Gastroesophageal sphincter (tissue), 4 donors: ENCODE measurements at regions not wholly inside any gene's neighbourhood (a gene's known extent, or its start where the extent isn't known, plus 50 kb on each side); places are given as distances from the start of the nearest gene placed in this dataset.

Experiments
- ATAC-seq: fragments of 150-250 bp; one replicate; pipeline ENCODE4 v1.9.1; 2016; ENCODE audit warnings: mild to moderate bottlenecking, moderate library complexity
- H3K27ac ChIP-seq, 4 donors: fragments of 200-600 bp; sonication (generic) in 3 of 4; 1 replicate in 3 of 4; 2 replicates in 1 of 4; pipeline ENCODE4 v1.5.1; 2016 to 2019
- H3K27me3 ChIP-seq: fragments of 200-600 bp; sonication (generic); one replicate; pipeline ENCODE4 v1.5.1; 2019
- H3K36me3 ChIP-seq, 2 donors: fragments of 200-600 bp; sonication (generic); one replicate each; pipeline ENCODE4 v1.5.1; 2019; ENCODE audit warnings: control low read depth in 1 of 2
- H3K4me1 ChIP-seq, 3 donors: fragments of 200-600 bp; sonication (generic); 1 replicate in 2 of 3; 2 replicates in 1 of 3; pipeline ENCODE4 v1.5.1; 2016 to 2019; ENCODE audit warnings: control low read depth in 2 of 3
- H3K4me3 ChIP-seq, 2 donors: fragments of 200-600 bp; sonication (generic); one replicate each; pipeline ENCODE4 v1.5.1; 2019; ENCODE audit warnings: mild to moderate bottlenecking in 1 of 2, moderate library complexity in 1 of 2
- H3K9me3 ChIP-seq, 3 donors: fragments of 200-600 bp; sonication (generic); one replicate each; pipeline ENCODE4 v1.5.1; 2017 to 2019; ENCODE audit warnings: control low read depth in 2 of 3
- CTCF ChIP-seq, 4 experiments: fragments of 200-600 bp in 2 of 4; fragments of 450-650 bp in 2 of 4; sonication (generic) in 1 of 4; IDR thresholded peaks; one replicate each; pipeline ENCODE4 v1.5.1; 2017 to 2019; ENCODE audit warnings: antibody characterized with exemption in 4 of 4, mild to moderate bottlenecking in 2 of 4, moderate library complexity in 2 of 4
- EP300 ChIP-seq: sonication (generic); formaldehyde crosslinking; IDR thresholded peaks from one replicate; pipeline ENCODE4 v1.6.1; 2017; ENCODE audit warnings: antibody characterized with exemption, mild to moderate bottlenecking
- POLR2A ChIP-seq, 2 donors: fragments of 450-650 bp; IDR thresholded peaks; one replicate each; pipeline ENCODE4 v1.6.1; 2017; ENCODE audit warnings: antibody characterized with exemption in 2 of 2, mild to moderate bottlenecking in 2 of 2, moderate library complexity in 1 of 2
- POLR2AphosphoS5 ChIP-seq: sonication (generic); formaldehyde crosslinking; IDR thresholded peaks from one replicate; pipeline ENCODE4 v1.6.1; 2017; ENCODE audit warnings: antibody characterized with exemption
- WGBS, 2 donors: methylation state at CpG; one replicate each; pipeline ENCODE4 v1.1.5; 2018; ENCODE audit warnings: low coverage in 1 of 2; 5-methylcytosine and 5-hydroxymethylcytosine counted together

DNA sequence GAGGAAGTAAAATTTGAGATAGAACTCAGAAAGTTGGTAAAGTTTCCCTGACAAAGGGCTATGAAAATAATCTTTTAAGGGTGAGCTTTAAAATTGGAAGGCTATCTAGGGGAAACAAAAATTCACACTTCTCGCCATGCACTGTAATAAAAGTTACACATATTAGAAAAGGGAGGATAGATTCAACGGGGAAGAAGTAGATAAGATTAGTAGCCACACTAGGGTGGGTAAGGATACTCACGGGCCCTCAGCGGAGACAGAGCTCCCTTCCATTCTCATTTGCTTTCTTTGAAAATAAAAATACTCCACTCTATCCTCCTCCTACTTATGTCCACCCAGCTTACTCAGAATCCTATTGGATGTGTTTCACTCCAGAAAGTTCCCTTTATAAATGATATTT, 691.3 kb upstream of the NR2F2 start:
- Histone ChIP-seq H3K27ac (no peak overlapping the region), H3K9me3 (no peaks in the 10 kb centered on the region), H3K36me3 (no peaks in the 10 kb centered on the region), H3K4me1 (no peaks in the 10 kb centered on the region), H3K4me3 (no peak overlapping the region), H3K27me3 (no peaks in the 10 kb centered on the region)
- no peak for TF ChIP-seq POLR2AphosphoS5
- no peak for TF ChIP-seq EP300
- TF ChIP-seq POLR2A (IDR thresholded peaks at IDR 0.05), result no peak
- TF ChIP-seq CTCF (IDR thresholded peaks at IDR 0.05), result no peak
- no peak for ATAC-seq
- WGBS, 2 donors, result 91 to 96% methylated on average over 4 of the region's 4 CpGs

GRCh38 chr15:95644100-95644875, 686.2 kb upstream of the NR2F2 start:
- no peaks in the 10 kb centered on the region for H3K4me1 ChIP-seq
- H3K4me3 ChIP-seq, result no peak overlapping the region
- no peaks in the 10 kb centered on the region for H3K36me3 ChIP-seq
- no peak for TF ChIP-seq POLR2AphosphoS5
- no peak for TF ChIP-seq EP300
- no peak for TF ChIP-seq CTCF (IDR thresholded peaks at IDR 0.05)
- TF ChIP-seq POLR2A (IDR thresholded peaks at IDR 0.05), result no peak
- no peak for ATAC-seq
- H3K9me3 ChIP-seq, result no peaks in the 10 kb centered on the region
- 71 to 78% methylated on average over 5 of the region's 5 CpGs for WGBS, 2 donors
- no peaks in the 10 kb centered on the region for H3K27me3 ChIP-seq
- H3K27ac ChIP-seq, result no peak overlapping the region

GRCh38 chr15:95645791-95646338, 684.6 kb upstream of the NR2F2 start:
- TF ChIP-seq POLR2AphosphoS5 (no peak), CTCF (IDR thresholded peaks at IDR 0.05) (no peak), POLR2A (IDR thresholded peaks at IDR 0.05) (no peak), EP300 (no peak)
- no peaks in the 10 kb centered on the region for H3K9me3 ChIP-seq
- H3K36me3 ChIP-seq, result no peaks in the 10 kb centered on the region
- WGBS, 2 donors, result 93 to 98% methylated on average over 3 to 4 of the region's 4 CpGs
- no peak overlapping the region for H3K4me3 ChIP-seq
- H3K27ac ChIP-seq, result no peak overlapping the region
- no peaks in the 10 kb centered on the region for H3K27me3 ChIP-seq
- no peaks in the 10 kb centered on the region for H3K4me1 ChIP-seq
- no peak for ATAC-seq

GRCh38 chr15:95646484-95647273, 683.8 kb upstream of the NR2F2 start:
- ATAC-seq, result no peak
- no peaks in the 10 kb centered on the region for H3K36me3 ChIP-seq
- no peaks in the 10 kb centered on the region for H3K9me3 ChIP-seq
- TF ChIP-seq POLR2A (IDR thresholded peaks at IDR 0.05) (no peak), EP300 (no peak), CTCF (IDR thresholded peaks at IDR 0.05) (no peak), POLR2AphosphoS5 (no peak)
- H3K4me3 ChIP-seq, result no peak overlapping the region
- no peaks in the 10 kb centered on the region for H3K27me3 ChIP-seq
- H3K4me1 ChIP-seq, result no peaks in the 10 kb centered on the region
- H3K27ac ChIP-seq, result no peak overlapping the region
- WGBS, 2 donors, result 71 to 89% methylated on average over 6 to 8 of the region's 8 CpGs
